HG03097 (cell line): ENCODE measurements at regions not wholly inside any gene's neighbourhood (a gene's known extent, or its start where the extent isn't known, plus 50 kb on each side); places are given as distances from the start of the nearest gene placed in this dataset.
"Not testable (repeated sequence)": the region's sequence is repeated elsewhere in the genome, so short reads cannot be mapped to it uniquely, and the experiment has no call there.

Experiments used
- ATAC-seq: cut with Tn5 transposase; IDR thresholded peaks from one replicate; pipeline ENCODE4 v1.9.1; 2021; ENCODE audit not compliant: unreplicated experiment, low FRiP score

- ATAC-seq, result no peak
Observed at GRCh38 chrX:97850911-97851310, 967.2 kb downstream of the RPA4 start.

GRCh38 chrX:97854086-97854485 lies 970.4 kb downstream of the RPA4 start:
- ATAC-seq, result no peak

GRCh38 chrX:97858592-97858991 lies 974.9 kb downstream of the RPA4 start:
- ATAC-seq, result no peak

- ATAC-seq, result no peak
Observed at GRCh38 chrX:97860226-97860625, 976.5 kb downstream of the RPA4 start.

GRCh38 chrX:97863261-97863660 lies 979.6 kb downstream of the RPA4 start:
- no peak for ATAC-seq

GRCh38 chrX:97867266-97867665 lies 983.6 kb downstream of the RPA4 start:
- no peak for ATAC-seq

GRCh38 chrX:97876697-97877407 lies 993.1 kb downstream of the RPA4 start:
- ATAC-seq, result no peak

- no peak for ATAC-seq
Observed at GRCh38 chrX:97882306-97882705, 998.6 kb downstream of the RPA4 start.

GRCh38 chrX:97895751-97896150 lies 1012.0 kb downstream of the RPA4 start:
- no peak for ATAC-seq

GRCh38 chrX:97897998-97898397 lies 1014.3 kb downstream of the RPA4 start:
- no peak for ATAC-seq

GRCh38 chrX:97898798-97899197 lies 1015.1 kb downstream of the RPA4 start:
- no peak for ATAC-seq

- ATAC-seq, result no peak
Observed at GRCh38 chrX:97907791-97908190, 1024.1 kb downstream of the RPA4 start.

- peak; percentile 94 for ATAC-seq
Observed at GRCh38 chrX:97909245-97909644, 1025.5 kb downstream of the RPA4 start.

GRCh38 chrX:97915390-97915789 lies 1031.7 kb downstream of the RPA4 start:
- not testable (repeated sequence) for ATAC-seq

- not testable (repeated sequence) for ATAC-seq
Observed at GRCh38 chrX:97921223-97921622, 1037.5 kb downstream of the RPA4 start.

GRCh38 chrX:97931586-97931985 lies 1047.9 kb downstream of the RPA4 start:
- ATAC-seq, result no peak

- ATAC-seq, result no peak
Observed at GRCh38 chrX:97936296-97936695, 1052.6 kb downstream of the RPA4 start.

GRCh38 chrX:97938706-97939105 lies 1055.0 kb downstream of the RPA4 start:
- ATAC-seq, result no peak

GRCh38 chrX:97968376-97969163 lies 1084.9 kb downstream of the RPA4 start:
- no peak for ATAC-seq

GRCh38 chrX:97984641-97985040 lies 1100.9 kb downstream of the RPA4 start:
- ATAC-seq, result no peak

GRCh38 chrX:97985096-97985495 lies 1101.4 kb downstream of the RPA4 start:
- no peak for ATAC-seq

- ATAC-seq, result no peak
Observed at GRCh38 chrX:97987979-97988378, 1104.3 kb downstream of the RPA4 start.
